Putamen (tissue), 1 donor: ENCODE measurements at regions not wholly inside any gene's neighbourhood (a gene's known extent, or its start where the extent isn't known, plus 50 kb on each side); places are given as distances from the start of the nearest gene placed in this dataset.
A peak's percentile ranks its signal among the peaks of the same experiment; 100 is the strongest.
"Not testable (repeated sequence)": the region's sequence is repeated elsewhere in the genome, so short reads cannot be mapped to it uniquely, and the experiment has no call there.

Source experiments
- DNase-seq: peaks from one replicate; pipeline ENCODE4 v3.0.0-alpha.2; 2016; ENCODE audit warnings: low spot score

GRCh38 chr21:31609081-31609480, 50.4 kb upstream of the SOD1 start:
- DNase-seq, result no peak

GRCh38 chr21:31607791-31608190, 51.7 kb upstream of the SOD1 start:
- no peak for DNase-seq

GRCh38 chr21:31606081-31606874, 53.2 kb upstream of the SOD1 start:
- DNase-seq, result no peak

- DNase-seq, result peak; percentile 58
Measured at GRCh38 chr21:31604591-31605190, 54.8 kb upstream of the SOD1 start.

GRCh38 chr21:31599563-31599962, 59.9 kb upstream of the SOD1 start:
- no peak for DNase-seq

- DNase-seq, result no peak
Measured at GRCh38 chr21:31599013-31599412, 60.5 kb upstream of the SOD1 start.

- no peak for DNase-seq
Measured at GRCh38 chr21:31597683-31598082, 61.8 kb upstream of the SOD1 start.

- no peak for DNase-seq
Measured at GRCh38 chr21:31596055-31596454, 63.4 kb upstream of the SOD1 start.

GRCh38 chr21:31594726-31595125, 64.8 kb upstream of the SOD1 start:
- no peak for DNase-seq

- no peak for DNase-seq
Measured at GRCh38 chr21:31594279-31594678, 65.2 kb upstream of the SOD1 start.

- DNase-seq, result peak; percentile 29
Measured at GRCh38 chr21:31592963-31593560, 66.4 kb upstream of the SOD1 start.

- DNase-seq, result no peak
Measured at GRCh38 chr21:31592516-31592915, 67.0 kb upstream of the SOD1 start.

GRCh38 chr21:31589820-31590219, 69.7 kb upstream of the SOD1 start:
- DNase-seq, result no peak

GRCh38 chr21:31586118-31586517, 73.4 kb upstream of the SOD1 start:
- no peak for DNase-seq

- DNase-seq, result not testable (repeated sequence)
Measured at GRCh38 chr21:31583937-31584336, 75.6 kb upstream of the SOD1 start.

- DNase-seq, result no peak
Measured at GRCh38 chr21:31583498-31583897, 76.0 kb upstream of the SOD1 start.

- DNase-seq, result peak; percentile 58
Measured at GRCh38 chr21:31580866-31581276, 78.6 kb upstream of the SOD1 start.

- DNase-seq, result no peak
Measured at GRCh38 chr21:31577271-31577670, 82.2 kb upstream of the SOD1 start.

GRCh38 chr21:31576428-31576827, 83.1 kb upstream of the SOD1 start:
- DNase-seq, result no peak

GRCh38 chr21:31573217-31573616, 86.3 kb upstream of the SOD1 start:
- DNase-seq, result no peak

- DNase-seq, result no peak
Measured at GRCh38 chr21:31571879-31572278, 87.6 kb upstream of the SOD1 start.

GRCh38 chr21:31570824-31571566, 88.5 kb upstream of the SOD1 start:
- no peak for DNase-seq

- no peak for DNase-seq
Measured at GRCh38 chr21:31566611-31567010, 92.9 kb upstream of the SOD1 start.
